ENCODE measurements at regions not wholly inside any gene's neighbourhood (a gene's known extent, or its start where the extent isn't known, plus 50 kb on each side); places are given as distances from the start of the nearest gene placed in this dataset.

GRCh38 chr4:167956676-167957075 lies 135.7 kb upstream of the ANXA10 start:
- Mint-ChIP-seq H3K27me3 (ENCODE audit: low read depth) (peaks cover 8% of the 10 kb centered on the region), H3K4me3 (ENCODE audit: unreplicated experiment) (no peak overlapping the region), H3K36me3 (ENCODE audit: low read depth) (peaks cover 6% of the 10 kb centered on the region), H3K27ac (ENCODE audit: unreplicated experiment) (no peak overlapping the region), H3K4me1 (ENCODE audit: low read depth) (no peaks in the 10 kb centered on the region), H3K9me3 (ENCODE audit: low read depth) (peaks cover 30% of the 10 kb centered on the region)
- DNase-seq (ENCODE audit: low spot score): no peak
- TF ChIP-seq, protein P1, sequence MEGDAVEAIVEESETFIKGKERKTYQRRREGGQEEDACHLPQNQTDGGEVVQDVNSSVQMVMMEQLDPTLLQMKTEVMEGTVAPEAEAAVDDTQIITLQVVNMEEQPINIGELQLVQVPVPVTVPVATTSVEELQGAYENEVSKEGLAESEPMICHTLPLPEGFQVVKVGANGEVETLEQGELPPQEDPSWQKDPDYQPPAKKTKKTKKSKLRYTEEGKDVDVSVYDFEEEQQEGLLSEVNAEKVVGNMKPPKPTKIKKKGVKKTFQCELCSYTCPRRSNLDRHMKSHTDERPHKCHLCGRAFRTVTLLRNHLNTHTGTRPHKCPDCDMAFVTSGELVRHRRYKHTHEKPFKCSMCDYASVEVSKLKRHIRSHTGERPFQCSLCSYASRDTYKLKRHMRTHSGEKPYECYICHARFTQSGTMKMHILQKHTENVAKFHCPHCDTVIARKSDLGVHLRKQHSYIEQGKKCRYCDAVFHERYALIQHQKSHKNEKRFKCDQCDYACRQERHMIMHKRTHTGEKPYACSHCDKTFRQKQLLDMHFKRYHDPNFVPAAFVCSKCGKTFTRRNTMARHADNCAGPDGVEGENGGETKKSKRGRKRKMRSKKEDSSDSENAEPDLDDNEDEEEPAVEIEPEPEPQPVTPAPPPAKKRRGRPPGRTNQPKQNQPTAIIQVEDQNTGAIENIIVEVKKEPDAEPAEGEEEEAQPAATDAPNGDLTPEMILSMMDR (IDR thresholded peaks at IDR 0.05): no peak

GRCh38 chr4:167964766-167965373 lies 127.5 kb upstream of the ANXA10 start:
- peaks cover 8% of the 10 kb centered on the region for H3K27me3 Mint-ChIP-seq (ENCODE audit: low read depth)
- TF ChIP-seq, protein P1 (IDR thresholded peaks at IDR 0.05): no peak
- no peak overlapping the region for H3K4me3 Mint-ChIP-seq (ENCODE audit: unreplicated experiment)
- H3K27ac Mint-ChIP-seq (ENCODE audit: unreplicated experiment): no peak overlapping the region
- H3K4me1 Mint-ChIP-seq (ENCODE audit: low read depth): no peaks in the 10 kb centered on the region
- peaks cover 10% of the 10 kb centered on the region for H3K9me3 Mint-ChIP-seq (ENCODE audit: low read depth)
- DNase-seq (ENCODE audit: low spot score): no peak
- H3K36me3 Mint-ChIP-seq (ENCODE audit: low read depth): peaks cover 2% of the 10 kb centered on the region

GRCh38 chr4:167966143-167966542 lies 126.2 kb upstream of the ANXA10 start:
- no peak overlapping the region for H3K27ac Mint-ChIP-seq (ENCODE audit: unreplicated experiment)
- H3K27me3 Mint-ChIP-seq (ENCODE audit: low read depth): peaks cover 12% of the 10 kb centered on the region
- H3K9me3 Mint-ChIP-seq (ENCODE audit: low read depth): peaks cover 13% of the 10 kb centered on the region
- peaks cover 2% of the 10 kb centered on the region for H3K36me3 Mint-ChIP-seq (ENCODE audit: low read depth)
- H3K4me1 Mint-ChIP-seq (ENCODE audit: low read depth): no peaks in the 10 kb centered on the region
- no peak for DNase-seq (ENCODE audit: low spot score)
- TF ChIP-seq, protein P1 (IDR thresholded peaks at IDR 0.05): no peak
- H3K4me3 Mint-ChIP-seq (ENCODE audit: unreplicated experiment): no peak overlapping the region

- peaks cover 8% of the 10 kb centered on the region for H3K36me3 Mint-ChIP-seq (ENCODE audit: low read depth)
- H3K27me3 Mint-ChIP-seq (ENCODE audit: low read depth): peaks cover 8% of the 10 kb centered on the region
- no peaks in the 10 kb centered on the region for H3K4me1 Mint-ChIP-seq (ENCODE audit: low read depth)
- no peak for DNase-seq (ENCODE audit: low spot score)
- TF ChIP-seq, protein P1 (IDR thresholded peaks at IDR 0.05): no peak
- no peak overlapping the region for H3K27ac Mint-ChIP-seq (ENCODE audit: unreplicated experiment)
- H3K9me3 Mint-ChIP-seq (ENCODE audit: low read depth): peaks cover 58% of the 10 kb centered on the region
- no peak overlapping the region for H3K4me3 Mint-ChIP-seq (ENCODE audit: unreplicated experiment)
Observed at GRCh38 chr4:167973513-167973912, 118.8 kb upstream of the ANXA10 start.

DNA sequence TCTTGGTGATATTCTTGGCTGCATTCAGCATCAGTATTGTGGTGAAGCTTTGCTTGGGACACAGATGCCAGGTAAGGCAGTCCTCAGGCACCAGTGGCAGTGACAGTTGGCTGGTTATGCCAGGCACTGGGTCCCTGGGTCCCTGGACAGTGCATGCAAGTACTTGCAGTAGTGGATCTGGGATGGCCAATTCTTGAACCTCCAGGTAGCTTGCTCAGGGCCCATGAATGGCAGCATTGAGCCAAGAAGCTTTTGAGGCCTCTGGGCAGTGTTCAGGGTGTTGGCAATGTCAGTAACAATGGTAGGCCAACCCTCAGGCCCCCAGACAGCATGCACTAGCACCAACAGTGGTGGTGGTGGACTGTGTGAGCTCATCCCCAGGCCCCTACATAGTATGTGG lies 106.8 kb upstream of the ANXA10 start:
- H3K4me3 Mint-ChIP-seq (ENCODE audit: unreplicated experiment): no peak overlapping the region
- peaks cover 8% of the 10 kb centered on the region for H3K27me3 Mint-ChIP-seq (ENCODE audit: low read depth)
- H3K27ac Mint-ChIP-seq (ENCODE audit: unreplicated experiment): no peak overlapping the region
- H3K4me1 Mint-ChIP-seq (ENCODE audit: low read depth): no peaks in the 10 kb centered on the region
- DNase-seq (ENCODE audit: low spot score): no peak
- H3K9me3 Mint-ChIP-seq (ENCODE audit: low read depth): peaks cover 25% of the 10 kb centered on the region
- H3K36me3 Mint-ChIP-seq (ENCODE audit: low read depth): no peaks in the 10 kb centered on the region
- TF ChIP-seq, protein P1 (IDR thresholded peaks at IDR 0.05): no peak
